K562 (cell line): ENCODE measurements at regions not wholly inside any gene's neighbourhood (a gene's known extent, or its start where the extent isn't known, plus 50 kb on each side); places are given as distances from the start of the nearest gene placed in this dataset.

Experiments
- ATAC-seq: fragments of 200-7000 bp; cut with Tn5 transposase; 3 replicates; pipeline ENCODE4 v1.9.1; 2020; ENCODE audit warnings: moderate library complexity
- BruUV-seq: library from RNA; stranded (reverse); fragments of 400-500 nt; replicated peaks from 2 replicates; lab custom pipeline; 2021; lab: Mats Ljungman, UMichigan
- CTCF ChIA-PET: fragments of 300-600 bp; formaldehyde crosslinking; extraction: SDS; loops from one replicate; lab custom pipeline; 2021; ENCODE audit warnings: low intra/inter-chr PET ratio; lab: Yijun Ruan, JAX
- POLR2A ChIA-PET: fragments of 300-600, 350-650 bp; sonication (Branson Sonifier 250); formaldehyde crosslinking; extraction: SDS; loops from one replicate; lab custom pipeline; 2021; ENCODE audit warnings: antibody characterized with exemption, inconsistent platforms; lab: Yijun Ruan, JAX
- DNase-seq, 4 experiments: peaks; one replicate each; pipeline versions ENCODE4 v3.0.0 to v3.0.0-alpha.2; 2011 to 2018; ENCODE audit warnings: low spot score in 3 of 4, mixed read lengths in 3 of 4; ENCODE audit errors: extremely low read depth in 1 of 4
- FAIRE-seq: peaks from 2 replicates; lab custom pipeline; 2011; peaks lifted over from hg19 to GRCh38; lab: Jason Lieb, UNC
- H2AFZ ChIP-seq: 2 replicates; pipeline ENCODE4 v1.6.0; 2011; ENCODE audit warnings: low read depth, low read length, control low read depth, inconsistent platforms
- H3K27ac ChIP-seq: fragments of 200-600 bp; 3 replicates; pipeline ENCODE4 v1.8.0; 2011; ENCODE audit warnings: low read depth, mild to moderate bottlenecking, control low read depth, inconsistent platforms, low read length, moderate library complexity, mixed read lengths; ENCODE audit errors: extremely low read depth
- H3K27me3 ChIP-seq, 2 experiments: fragments of 300-600 bp in 1 of 2; 2 replicates in 1 of 2; 3 replicates in 1 of 2; pipeline versions ENCODE4 v1.6.0 to v1.8.0; 2011; ENCODE audit warnings: inconsistent platforms in 2 of 2, low read length in 2 of 2, mild to moderate bottlenecking in 1 of 2, mixed read lengths in 1 of 2, moderate library complexity in 1 of 2; ENCODE audit not compliant: control insufficient read depth in 2 of 2, insufficient read depth in 2 of 2
- H3K36me3 ChIP-seq: fragments of 300-600 bp; 3 replicates; pipeline ENCODE4 v1.8.0; 2011; ENCODE audit warnings: mild to moderate bottlenecking, low read length, inconsistent platforms; ENCODE audit not compliant: control insufficient read depth, insufficient read depth
- H3K4me1 ChIP-seq, 2 experiments: fragments of 200-600 bp in 1 of 2; replicated peaks in 1 of 2; 2 replicates in 1 of 2; 3 replicates in 1 of 2; pipeline versions ENCODE4 v1.5.1 to v1.8.0; 2011; ENCODE audit warnings: inconsistent platforms in 2 of 2, low read length in 2 of 2, mild to moderate bottlenecking in 1 of 2, mixed read lengths in 1 of 2, moderate library complexity in 1 of 2; ENCODE audit not compliant: control insufficient read depth in 2 of 2, insufficient read depth in 2 of 2
- H3K4me2 ChIP-seq: 2 replicates; pipeline ENCODE4 v1.6.1; 2011; ENCODE audit warnings: low read length, control low read depth, inconsistent platforms, mixed read lengths; ENCODE audit not compliant: insufficient read depth
- H3K4me3 ChIP-seq: fragments of 200-600 bp; sonication (generic), shearing (Covaris generic); 2 replicates; pipeline ENCODE4 v1.5.1; 2016; ENCODE audit warnings: control low read depth, inconsistent platforms
- H3K79me2 ChIP-seq: fragments of 200-600 bp; 3 replicates; pipeline ENCODE4 v1.8.0; 2011; ENCODE audit warnings: low read length, inconsistent platforms; ENCODE audit not compliant: control insufficient read depth, insufficient read depth
- H3K9ac ChIP-seq, 2 experiments: 2 replicates each; pipeline versions ENCODE4 v1.6.0 to v1.6.1; 2011; ENCODE audit warnings: low read depth in 2 of 2, low read length in 2 of 2, control low read depth in 1 of 2, inconsistent platforms in 1 of 2, mild to moderate bottlenecking in 1 of 2, mixed read lengths in 1 of 2; ENCODE audit not compliant: insufficient read depth in 1 of 2
- H3K9me1 ChIP-seq: one replicate; pipeline ENCODE4 v1.6.0; 2011; ENCODE audit warnings: inconsistent platforms, mild to moderate bottlenecking, low read length, moderate library complexity; ENCODE audit not compliant: control insufficient read depth, insufficient read depth
- H3K9me3 ChIP-seq: replicated peaks from 2 replicates; pipeline ENCODE4 v1.5.1; 2011; ENCODE audit warnings: low read depth, low read length, inconsistent platforms; ENCODE audit not compliant: control insufficient read depth, insufficient read depth
- H4K20me1 ChIP-seq: replicated peaks from 2 replicates; pipeline ENCODE4 v1.6.1; 2011; ENCODE audit warnings: low read length, inconsistent platforms, mixed read lengths; ENCODE audit not compliant: control insufficient read depth, insufficient read depth
- CHCHD3 ChIP-seq: fragments of 250-450 bp; sonication (Bioruptor Pico); IDR thresholded peaks from 2 replicates; pipeline ENCODE4 v2.1.2; 2022; ENCODE audit warnings: mild to moderate bottlenecking
- CXXC5 ChIP-seq: fragments of 250-450 bp; sonication (Bioruptor Pico); IDR thresholded peaks from 2 replicates; pipeline ENCODE4 v1.8.0; 2022; ENCODE audit warnings: inconsistent platforms, mild to moderate bottlenecking, moderate library complexity
- E2F5 ChIP-seq: sonication (generic); formaldehyde crosslinking; IDR thresholded peaks from 2 replicates; pipeline ENCODE4 v1.8.0; 2022; ENCODE audit warnings: mild to moderate bottlenecking, missing genetic modification reagents
- EP400 ChIP-seq: fragments of 450-650 bp; IDR thresholded peaks from 2 replicates; pipeline ENCODE4 v1.6.1; 2017; ENCODE audit warnings: antibody characterized with exemption, mild to moderate bottlenecking, moderate library complexity
- FOXA3 ChIP-seq, 2 experiments: fragments of 450-650 bp in 1 of 2; sonication (generic) in 1 of 2; formaldehyde crosslinking; IDR thresholded peaks in 1 of 2; conservative IDR thresholded peaks in 1 of 2; 2 replicates each; pipeline versions ENCODE4 v1.4.0 to v1.8.0; 2020 to 2022; ENCODE audit warnings: mild to moderate bottlenecking in 2 of 2, missing genetic modification reagents in 1 of 2
- FOXK2 ChIP-seq, 2 experiments: fragments of 450-650 bp; IDR thresholded peaks in 1 of 2; conservative IDR thresholded peaks in 1 of 2; 2 replicates each; pipeline ENCODE4 v1.6.1; 2016; ENCODE audit warnings: low read depth in 2 of 2, mild to moderate bottlenecking in 1 of 2
- HDAC1 ChIP-seq, 2 experiments: fragments of 450-650 bp; IDR thresholded peaks; 2 replicates each; pipeline ENCODE4 v1.6.1; 2016 to 2017; ENCODE audit warnings: inconsistent platforms in 1 of 2, mild to moderate bottlenecking in 1 of 2, moderate library complexity in 1 of 2
- KLF1 ChIP-seq: fragments of 450-650 bp; IDR thresholded peaks from 2 replicates; pipeline ENCODE4 v1.6.1; 2016; ENCODE audit warnings: missing genetic modification characterization, missing compliant biosample characterization
- SRF ChIP-seq, 2 experiments: fragments of 250-450, 450-650 bp in 1 of 2; sonication (Bioruptor Pico) in 1 of 2; sonication (generic) in 1 of 2; formaldehyde crosslinking; IDR thresholded peaks; 2 replicates each; pipeline versions ENCODE4 v1.5.0 to v1.5.1; 2020 to 2022; ENCODE audit warnings: mild to moderate bottlenecking in 1 of 2, missing genetic modification reagents in 1 of 2
- THRAP3 ChIP-seq: fragments of 450-650 bp; IDR thresholded peaks from 2 replicates; pipeline ENCODE4 v1.6.1; 2016; ENCODE audit warnings: mild to moderate bottlenecking, inconsistent platforms, borderline replicate concordance
- TRIM28 ChIP-seq: fragments of 450-650 bp; IDR thresholded peaks from 2 replicates; pipeline ENCODE4 v1.6.1; 2017
- ZNF239 ChIP-seq: fragments of 250-450 bp; sonication (Bioruptor Pico); IDR thresholded peaks from 2 replicates; pipeline ENCODE4 v1.4.0; 2020; ENCODE audit warnings: mild to moderate bottlenecking
- ZNF449 ChIP-seq: fragments of 250-450 bp; sonication (Bioruptor Pico); IDR thresholded peaks from 2 replicates; pipeline ENCODE4 v1.8.0; 2022; ENCODE audit warnings: moderate library complexity, mild to moderate bottlenecking, inconsistent platforms
- WGBS: fragments of 100-300 bp; shearing (Covaris generic); methylation state at CpG from one replicate; pipeline ENCODE4 v1.1.6; 2016; ENCODE audit warnings: low coverage, mixed read lengths; ENCODE audit not compliant: insufficient coverage; ENCODE audit errors: missing lambda C conversion rate; 5-methylcytosine and 5-hydroxymethylcytosine counted together
- in situ Hi-C: fragments of 300-500 bp; cut with MboI; formaldehyde crosslinking; loops from 4 replicates; pipeline ENCODE4 v1.15.0; 2018; ENCODE audit warnings: inconsistent platforms, mixed read lengths
- intact Hi-C: fragments of 100-400 bp; cut with micrococcal nuclease; formaldehyde crosslinking; loops from 2 replicates; pipeline ENCODE4 v1.14.2; 2022

- BruUV-seq: no TSS peak
- Histone ChIP-seq H3K36me3 (no peaks in the 10 kb centered on the region), H2AFZ (no peak overlapping the region), H3K79me2 (no peaks in the 10 kb centered on the region), H3K27ac (no peak overlapping the region), H3K9ac (no peak overlapping the region), H3K4me3 (no peak overlapping the region), H3K4me2 (no peak overlapping the region), H4K20me1 (no peaks in the 10 kb centered on the region), H3K27me3 (no peaks in the 10 kb centered on the region), H3K9me3 (no peaks in the 10 kb centered on the region), H3K9me1 (no peaks in the 10 kb centered on the region), H3K4me1 (no peaks in the 10 kb centered on the region)
- POLR2A ChIA-PET: no interaction called here
- DNase-seq (no peak), ATAC-seq (no peak), FAIRE-seq (no peak)
- in situ Hi-C loops: no loop called here
- intact Hi-C loops: no loop called here
- CTCF ChIA-PET: no interaction called here
- TF ChIP-seq FOXA3 (CRISPR knock-in tag; conservative IDR thresholded peaks at IDR 0.05 in 1 of 2, IDR thresholded peaks at IDR 0.05 in 1 of 2) (no peak), ZNF449 (CRISPR knock-in tag) (no peak)
- 8% methylated on average over 2 of the region's 2 CpGs for WGBS
Observed at GRCh38 chr17:71572343-71572742, 548.5 kb upstream of the SOX9 start.

- ATAC-seq (no peak), FAIRE-seq (no peak), DNase-seq (no peak)
- no peaks in the 10 kb centered on the region for H3K27me3 ChIP-seq
- intact Hi-C loops: no loop called here
- in situ Hi-C loops: no loop called here
- H3K36me3 ChIP-seq: no peaks in the 10 kb centered on the region
- no peak overlapping the region for H3K9ac ChIP-seq
- no peak overlapping the region for H3K4me2 ChIP-seq
- H3K4me1 ChIP-seq: no peaks in the 10 kb centered on the region
- H2AFZ ChIP-seq: no peak overlapping the region
- no peaks in the 10 kb centered on the region for H4K20me1 ChIP-seq
- no peaks in the 10 kb centered on the region for H3K9me3 ChIP-seq
- H3K79me2 ChIP-seq: no peaks in the 10 kb centered on the region
- CTCF ChIA-PET: no interaction called here
- TF ChIP-seq EP400 (no peak), E2F5 (CRISPR knock-in tag) (no peak), SRF (CRISPR knock-in tag; IDR thresholded peaks at IDR 0.05) (no peak), THRAP3 (no peak), HDAC1 (IDR thresholded peaks at IDR 0.05) (no peak), ZNF239 (no peak), FOXK2 (conservative IDR thresholded peaks at IDR 0.05 in 1 of 2, IDR thresholded peaks at IDR 0.05 in 1 of 2; ENCODE audit: low read depth in 2 of 2) (no peak), CXXC5 (CRISPR knock-in tag) (no peak), TRIM28 (no peak), CHCHD3 (CRISPR knock-in tag) (no peak), KLF1 (tag) (no peak)
- BruUV-seq: no TSS peak
- H3K4me3 ChIP-seq: no peak overlapping the region
- WGBS: 0% methylated on average over 1 of the region's 1 CpG
- H3K27ac ChIP-seq: no peak overlapping the region
- POLR2A ChIA-PET: no interaction called here
- H3K9me1 ChIP-seq: no peaks in the 10 kb centered on the region
Observed at GRCh38 chr17:71578446-71578845, 542.4 kb upstream of the SOX9 start.
